CD4-positive, CD25-positive, alpha-beta regulatory T cell (primary cell): ENCODE measurements at regions not wholly inside any gene's neighbourhood (a gene's known extent, or its start where the extent isn't known, plus 50 kb on each side); places are given as distances from the start of the nearest gene placed in this dataset.
"Not testable (repeated sequence)": the region's sequence is repeated elsewhere in the genome, so short reads cannot be mapped to it uniquely, and the experiment has no call there.

ENCODE experiments used
- ATAC-seq, 2 donors: fragments of 150-1000 bp; cut with Tn5 transposase; one replicate each; pipeline ENCODE4 v1.10.0; 2021; ENCODE audit warnings: low read depth in 2 of 2, moderate number of reproducible peaks in 2 of 2, moderate library complexity in 1 of 2
- DNase-seq, 3 donors: peaks; one replicate each; pipeline versions ENCODE4 v3.0.0 to v3.0.0-alpha.2; 2012 to 2022; ENCODE audit warnings: mixed read lengths in 1 of 3
- H3K27ac ChIP-seq: one replicate; pipeline ENCODE4 v1.7.0; 2013; ENCODE audit warnings: mild to moderate bottlenecking, low read length; ENCODE audit not compliant: insufficient read depth, poor library complexity, severe bottlenecking
- H3K27me3 ChIP-seq: one replicate; pipeline ENCODE4 v1.7.0; 2013; ENCODE audit warnings: low read length; ENCODE audit not compliant: control insufficient read depth, insufficient read depth
- H3K36me3 ChIP-seq: one replicate; pipeline ENCODE4 v1.7.0; 2013; ENCODE audit warnings: mild to moderate bottlenecking, low read length, moderate library complexity; ENCODE audit not compliant: control insufficient read depth, insufficient read depth
- H3K4me1 ChIP-seq: 2 replicates; pipeline ENCODE4 v1.7.0; 2013; ENCODE audit warnings: mild to moderate bottlenecking, low read length; ENCODE audit not compliant: insufficient read depth, control insufficient read depth, poor library complexity, severe bottlenecking
- H3K4me3 ChIP-seq: one replicate; pipeline ENCODE4 v1.7.0; 2013; ENCODE audit warnings: low read depth, mild to moderate bottlenecking, low read length, moderate library complexity
- H3K9me3 ChIP-seq, 2 experiments: 1 replicate in 1 of 2; 2 replicates in 1 of 2; pipeline ENCODE4 v1.7.0; 2013; ENCODE audit warnings: low read length in 2 of 2, mild to moderate bottlenecking in 1 of 2, moderate library complexity in 1 of 2; ENCODE audit not compliant: control insufficient read depth in 2 of 2
- H3K27ac Mint-ChIP-seq, 3 donors: one replicate each; pipeline ENCODE4 v1.8.0; 2020 to 2022; ENCODE audit warnings: mild to moderate bottlenecking in 3 of 3, mixed read lengths in 3 of 3, moderate library complexity in 2 of 3
- H3K27me3 Mint-ChIP-seq: one replicate; pipeline ENCODE4 v1.8.0; 2022; ENCODE audit warnings: mild to moderate bottlenecking, mixed read lengths
- H3K36me3 Mint-ChIP-seq: one replicate; pipeline ENCODE4 v1.8.0; 2020; ENCODE audit warnings: mixed read lengths
- H3K4me1 Mint-ChIP-seq, 4 donors: one replicate each; pipeline ENCODE4 v1.8.0; 2020 to 2022; ENCODE audit warnings: mixed read lengths in 4 of 4, mild to moderate bottlenecking in 1 of 4
- H3K4me3 Mint-ChIP-seq, 4 donors: one replicate each; pipeline ENCODE4 v1.8.0; 2020 to 2022; ENCODE audit warnings: mild to moderate bottlenecking in 4 of 4, mixed read lengths in 4 of 4, moderate library complexity in 3 of 4
- H3K9me3 Mint-ChIP-seq, 7 donors: one replicate each; pipeline ENCODE4 v1.8.0; 2020 to 2022; ENCODE audit warnings: mixed read lengths in 7 of 7, mild to moderate bottlenecking in 3 of 7, moderate library complexity in 2 of 7

GRCh38 chr7:10472115-10472514 lies 501.6 kb upstream of the PHF14 start:
- Histone ChIP-seq H3K4me1 (no peaks in the 10 kb centered on the region), H3K4me3 (no peak overlapping the region), H3K36me3 (no peaks in the 10 kb centered on the region), H3K27me3 (no peaks in the 10 kb centered on the region), H3K9me3 (no peaks in the 10 kb centered on the region), H3K27ac (no peak overlapping the region)
- Mint-ChIP-seq H3K27me3 (no peaks in the 10 kb centered on the region), H3K4me1 (no peaks in the 10 kb centered on the region), H3K27ac (no peak overlapping the region), H3K36me3 (no peaks in the 10 kb centered on the region), H3K4me3 (no peak overlapping the region), H3K9me3 (peaks cover 0 to 3% (median 0%) of the 10 kb centered on the region in 7 donors)
- ATAC-seq: no peak
- DNase-seq: no peak

GRCh38 chr7:10473569-10473968 lies 500.1 kb upstream of the PHF14 start:
- DNase-seq (no peak), ATAC-seq (no peak)
- no peaks in the 10 kb centered on the region for H3K4me1 Mint-ChIP-seq
- H3K27ac Mint-ChIP-seq: no peak overlapping the region
- H3K36me3 Mint-ChIP-seq: no peaks in the 10 kb centered on the region
- Histone ChIP-seq H3K4me3 (no peak overlapping the region), H3K9me3 (no peaks in the 10 kb centered on the region), H3K4me1 (no peaks in the 10 kb centered on the region), H3K27me3 (no peaks in the 10 kb centered on the region), H3K36me3 (no peaks in the 10 kb centered on the region), H3K27ac (no peak overlapping the region)
- peaks cover 0 to 4% (median 0%) of the 10 kb centered on the region in 7 donors for H3K9me3 Mint-ChIP-seq
- no peaks in the 10 kb centered on the region for H3K27me3 Mint-ChIP-seq
- no peak overlapping the region for H3K4me3 Mint-ChIP-seq

GRCh38 chr7:10474048-10474447 lies 499.6 kb upstream of the PHF14 start:
- no peak overlapping the region for H3K27ac Mint-ChIP-seq
- Histone ChIP-seq H3K4me3 (no peak overlapping the region), H3K27me3 (no peaks in the 10 kb centered on the region), H3K9me3 (no peaks in the 10 kb centered on the region), H3K27ac (no peak overlapping the region), H3K36me3 (no peaks in the 10 kb centered on the region), H3K4me1 (no peaks in the 10 kb centered on the region)
- peaks cover 0 to 4% (median 0%) of the 10 kb centered on the region in 7 donors for H3K9me3 Mint-ChIP-seq
- H3K27me3 Mint-ChIP-seq: no peaks in the 10 kb centered on the region
- no peak overlapping the region for H3K4me3 Mint-ChIP-seq
- no peaks in the 10 kb centered on the region for H3K36me3 Mint-ChIP-seq
- ATAC-seq (no peak), DNase-seq (no peak)
- no peaks in the 10 kb centered on the region for H3K4me1 Mint-ChIP-seq

GRCh38 chr7:10475940-10476641 lies 497.6 kb upstream of the PHF14 start:
- H3K36me3 ChIP-seq: no peaks in the 10 kb centered on the region
- H3K27me3 Mint-ChIP-seq: no peaks in the 10 kb centered on the region
- DNase-seq (no peak), ATAC-seq (no peak)
- H3K27ac ChIP-seq: no peak overlapping the region
- H3K4me3 Mint-ChIP-seq: no peak overlapping the region
- H3K27me3 ChIP-seq: no peaks in the 10 kb centered on the region
- H3K4me1 ChIP-seq: no peaks in the 10 kb centered on the region
- H3K36me3 Mint-ChIP-seq: no peaks in the 10 kb centered on the region
- no peak overlapping the region for H3K4me3 ChIP-seq
- peaks cover 0 to 7% (median 1%) of the 10 kb centered on the region in 7 donors for H3K9me3 Mint-ChIP-seq
- H3K4me1 Mint-ChIP-seq: no peaks in the 10 kb centered on the region
- H3K27ac Mint-ChIP-seq: no peak overlapping the region
- H3K9me3 ChIP-seq: no peaks in the 10 kb centered on the region

- H3K4me1 ChIP-seq: no peaks in the 10 kb centered on the region
- DNase-seq (no peak), ATAC-seq (no peak)
- no peak overlapping the region for H3K4me3 ChIP-seq
- Mint-ChIP-seq H3K27me3 (no peaks in the 10 kb centered on the region), H3K9me3 (peaks cover 0 to 7% (median 1%) of the 10 kb centered on the region in 7 donors), H3K4me3 (no peak overlapping the region), H3K27ac (no peak overlapping the region), H3K36me3 (no peaks in the 10 kb centered on the region), H3K4me1 (no peaks in the 10 kb centered on the region)
- no peaks in the 10 kb centered on the region for H3K36me3 ChIP-seq
- no peaks in the 10 kb centered on the region for H3K9me3 ChIP-seq
- no peak overlapping the region for H3K27ac ChIP-seq
- no peaks in the 10 kb centered on the region for H3K27me3 ChIP-seq
Observed at GRCh38 chr7:10476642-10477041, 497.0 kb upstream of the PHF14 start.

- H3K27ac ChIP-seq: no peak overlapping the region
- no peaks in the 10 kb centered on the region for H3K4me1 ChIP-seq
- H3K27me3 Mint-ChIP-seq: no peaks in the 10 kb centered on the region
- H3K27me3 ChIP-seq: no peaks in the 10 kb centered on the region
- no peak for ATAC-seq
- no peaks in the 10 kb centered on the region for H3K36me3 ChIP-seq
- H3K4me3 ChIP-seq: no peak overlapping the region
- H3K4me1 Mint-ChIP-seq: no peaks in the 10 kb centered on the region
- no peaks in the 10 kb centered on the region for H3K9me3 ChIP-seq
- no peak overlapping the region for H3K27ac Mint-ChIP-seq
- H3K9me3 Mint-ChIP-seq: peaks cover 0 to 13% (median 4%) of the 10 kb centered on the region in 7 donors
- DNase-seq: no peak
- H3K36me3 Mint-ChIP-seq: no peaks in the 10 kb centered on the region
- no peak overlapping the region for H3K4me3 Mint-ChIP-seq
Observed at GRCh38 chr7:10483671-10484070, 490.0 kb upstream of the PHF14 start.

GRCh38 chr7:10484767-10485166 lies 488.9 kb upstream of the PHF14 start:
- Mint-ChIP-seq H3K4me3 (no peak overlapping the region), H3K27me3 (no peaks in the 10 kb centered on the region), H3K27ac (no peak overlapping the region), H3K9me3 (peaks cover 0 to 13% (median 4%) of the 10 kb centered on the region in 7 donors), H3K36me3 (no peaks in the 10 kb centered on the region), H3K4me1 (no peaks in the 10 kb centered on the region)
- no peak for DNase-seq
- no peaks in the 10 kb centered on the region for H3K27me3 ChIP-seq
- no peak overlapping the region for H3K27ac ChIP-seq
- H3K4me3 ChIP-seq: no peak overlapping the region
- no peaks in the 10 kb centered on the region for H3K9me3 ChIP-seq
- no peak for ATAC-seq
- no peaks in the 10 kb centered on the region for H3K36me3 ChIP-seq
- no peaks in the 10 kb centered on the region for H3K4me1 ChIP-seq

- H3K4me1 Mint-ChIP-seq, H3K27me3 Mint-ChIP-seq, H3K36me3 ChIP-seq, H3K4me3 ChIP-seq, DNase-seq, H3K9me3 ChIP-seq, H3K27ac Mint-ChIP-seq, H3K27me3 ChIP-seq, ATAC-seq, H3K4me1 ChIP-seq, H3K27ac ChIP-seq, H3K4me3 Mint-ChIP-seq, H3K36me3 Mint-ChIP-seq: not testable (repeated sequence)
- H3K9me3 Mint-ChIP-seq: peaks cover 7 to 26% (median 17%) of the 10 kb centered on the region in 7 donors
Observed at GRCh38 chr7:10501206-10501884, 472.3 kb upstream of the PHF14 start.
